NCI-H1048 (cell line): ENCODE measurements at regions not wholly inside any gene's neighbourhood (a gene's known extent, or its start where the extent isn't known, plus 50 kb on each side); places are given as distances from the start of the nearest gene placed in this dataset.

ENCODE experiments used
- DNase-seq: peaks from one replicate; lab custom pipeline; 2025; lab: John Stamatoyannopoulos, UW

DNA sequence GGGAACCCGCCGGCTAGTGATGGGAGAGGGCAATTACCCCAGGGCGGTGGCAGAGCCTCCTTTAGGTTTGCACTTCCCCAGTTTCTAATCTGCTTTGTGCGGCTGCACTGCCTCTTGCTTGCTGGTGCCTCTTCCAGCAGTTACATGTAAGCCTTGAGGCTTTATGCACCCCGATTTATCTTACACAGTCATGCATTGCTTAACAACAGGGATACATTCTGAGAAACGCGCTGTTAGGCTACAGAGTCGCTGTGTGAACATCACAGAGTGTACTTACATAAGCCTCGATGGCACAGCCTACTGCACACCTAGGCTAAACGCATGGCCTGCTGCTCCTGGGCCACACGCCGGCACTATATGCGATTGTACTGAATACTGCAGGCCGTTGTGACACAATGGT is 155.6 kb upstream of the MKI67 start:
- no peak for DNase-seq

DNA sequence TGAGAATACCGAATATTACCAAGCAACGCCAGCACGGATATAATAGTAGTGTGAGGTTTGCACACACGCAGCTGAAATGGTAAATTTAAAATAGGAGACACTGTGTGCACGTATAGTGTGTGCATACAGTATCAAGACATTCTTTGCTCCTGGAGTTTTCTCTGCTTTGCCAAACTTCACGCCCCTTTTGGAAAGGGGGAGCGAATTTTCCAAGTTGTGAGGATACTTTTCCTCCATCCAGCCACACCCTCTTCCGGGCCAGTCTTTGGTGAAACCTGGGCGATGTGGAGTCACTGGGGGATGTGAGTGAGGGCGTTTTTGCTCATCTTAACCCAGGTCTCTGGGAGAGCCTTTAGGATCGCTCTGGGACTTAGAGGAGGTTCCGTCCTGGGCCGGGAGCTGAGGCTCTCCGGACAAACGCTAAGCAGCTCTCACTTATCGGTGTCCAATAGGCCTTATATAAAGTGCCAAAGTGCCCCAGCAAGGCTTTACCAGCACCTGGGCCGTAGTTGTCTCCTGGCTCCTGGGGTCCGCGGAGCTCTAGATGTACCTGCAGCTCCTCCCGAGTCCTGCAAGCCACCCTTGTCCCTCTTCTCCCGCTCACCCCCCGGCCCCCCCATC is 160.0 kb upstream of the MKI67 start:
- no peak for DNase-seq

DNA sequence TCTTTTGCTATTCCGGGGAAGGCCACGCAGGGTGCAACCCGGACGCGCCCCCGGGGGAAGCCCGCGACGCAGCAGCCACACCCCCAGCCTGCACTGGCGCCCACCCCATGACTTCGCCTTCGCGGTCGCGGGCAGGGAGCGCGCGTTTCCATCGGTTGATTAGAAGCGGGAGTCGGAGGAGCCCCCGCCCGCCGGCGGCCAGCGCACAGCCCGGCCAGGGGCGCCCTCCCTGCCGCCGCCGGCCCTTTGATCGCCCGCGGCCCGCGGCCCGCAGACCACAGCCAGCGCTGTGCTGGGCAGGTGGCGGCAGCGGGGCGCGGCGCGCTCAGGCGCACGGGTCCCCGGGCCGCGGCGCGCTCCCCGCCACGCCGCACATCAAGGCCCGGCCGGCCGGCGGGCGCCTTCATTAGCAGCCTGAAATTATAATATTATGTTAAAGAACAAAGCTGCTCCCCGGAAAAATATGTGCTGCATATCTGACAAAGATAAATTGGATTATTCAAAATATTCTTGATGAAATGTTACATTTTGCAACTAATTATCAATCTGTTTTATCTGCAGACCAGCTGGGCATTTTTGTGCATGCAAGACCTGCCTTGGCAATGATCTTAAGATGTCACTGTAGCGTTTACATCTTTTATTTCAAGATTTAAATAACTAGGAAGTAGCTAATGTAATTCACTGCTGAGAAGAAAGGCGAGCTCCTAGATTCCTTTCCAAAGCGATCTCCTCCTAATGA is 160.7 kb upstream of the MKI67 start:
- no peak for DNase-seq

DNA sequence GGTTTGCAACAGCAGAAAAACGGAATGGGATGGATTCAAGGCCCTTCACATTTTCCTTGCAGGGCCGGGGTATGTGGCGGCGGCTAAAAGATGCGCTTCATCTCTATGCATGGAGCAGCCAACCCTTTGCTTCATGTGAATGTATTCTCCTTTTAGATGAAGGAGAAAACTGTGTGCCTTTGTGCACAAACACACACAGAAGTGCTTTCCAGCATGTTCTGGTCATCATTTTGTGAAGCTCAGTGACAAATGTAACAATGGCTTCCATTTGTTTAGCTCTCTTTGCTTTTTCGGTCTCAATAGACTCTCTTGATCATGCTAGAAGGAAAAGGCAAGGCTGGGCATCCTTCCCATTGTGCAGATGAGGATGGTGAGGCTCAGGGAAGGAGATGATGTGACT is 161.7 kb upstream of the MKI67 start:
- no peak for DNase-seq

DNA sequence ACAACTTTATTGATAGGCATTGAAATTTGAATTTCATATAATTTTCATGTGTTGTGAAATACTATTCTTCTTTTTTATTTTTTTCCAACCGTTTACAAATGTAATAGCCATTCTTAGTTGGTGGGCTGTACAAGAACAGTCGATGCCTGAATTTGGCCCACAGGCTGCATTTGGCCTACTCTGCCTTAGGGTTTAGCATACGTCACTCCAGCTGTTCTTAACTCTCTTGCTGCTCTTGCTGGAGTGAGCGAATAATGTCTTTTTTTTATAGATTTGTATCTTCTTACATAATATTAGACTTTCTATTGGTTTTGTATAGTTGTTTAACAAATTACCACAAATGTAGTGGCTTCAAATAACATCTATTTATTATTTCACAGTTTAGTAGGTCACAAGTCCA is 163.4 kb upstream of the MKI67 start:
- DNase-seq: no peak

DNA sequence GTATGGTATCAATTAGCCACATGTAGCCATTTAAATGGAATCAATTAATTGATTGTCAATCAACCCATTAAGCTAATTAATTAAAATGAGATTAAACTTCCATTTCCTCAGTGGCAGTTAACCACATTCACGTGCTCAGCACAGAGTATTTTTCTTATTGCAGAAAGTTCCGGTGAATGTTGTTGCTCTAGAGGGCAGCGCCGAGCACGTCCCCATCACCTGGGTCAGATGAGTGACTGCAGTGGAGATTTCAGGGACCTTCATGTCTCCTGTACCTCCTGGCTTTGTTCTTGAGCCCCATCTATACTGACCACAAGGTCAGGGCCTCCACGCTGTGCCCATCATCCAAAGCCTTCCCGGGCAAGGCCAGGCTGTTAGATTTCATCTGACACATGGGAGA is 168.8 kb upstream of the MKI67 start:
- DNase-seq: no peak

DNA sequence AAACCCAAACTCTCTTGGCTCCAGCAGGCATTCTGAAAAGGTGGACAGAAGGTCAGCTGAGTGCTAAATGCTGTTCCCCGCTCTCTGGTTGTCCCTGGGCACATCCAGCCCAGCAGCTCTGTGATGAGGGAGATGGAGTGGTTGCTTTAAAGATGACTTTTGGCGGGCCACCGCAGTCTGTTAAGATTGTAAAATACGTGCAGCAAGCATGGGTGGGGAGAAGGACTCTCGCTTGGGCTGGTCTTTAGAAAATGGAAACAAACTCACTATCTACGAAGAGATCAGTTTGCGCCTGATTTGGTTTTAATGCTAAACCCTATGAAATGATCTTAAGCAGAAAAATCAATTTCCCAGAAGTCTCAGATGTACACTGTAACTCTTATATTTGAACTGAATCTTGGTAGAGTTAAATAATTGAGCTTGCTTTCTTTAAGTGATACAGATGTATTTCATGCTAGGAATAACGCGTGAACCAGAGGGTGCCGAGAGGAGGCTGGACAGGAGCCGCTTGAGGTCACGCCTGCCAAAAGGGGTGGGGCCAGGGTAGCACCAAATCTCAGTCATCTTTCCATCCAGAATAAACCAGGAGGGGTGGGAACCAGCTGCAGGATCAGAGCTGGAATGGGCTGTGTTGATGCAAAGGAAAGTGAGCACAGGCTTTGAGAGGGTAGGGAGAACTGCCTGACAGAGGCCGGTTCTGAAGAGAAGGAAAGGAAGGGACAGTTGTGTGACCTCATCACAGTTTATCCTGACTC is 170.2 kb upstream of the MKI67 start:
- no peak for DNase-seq

DNA sequence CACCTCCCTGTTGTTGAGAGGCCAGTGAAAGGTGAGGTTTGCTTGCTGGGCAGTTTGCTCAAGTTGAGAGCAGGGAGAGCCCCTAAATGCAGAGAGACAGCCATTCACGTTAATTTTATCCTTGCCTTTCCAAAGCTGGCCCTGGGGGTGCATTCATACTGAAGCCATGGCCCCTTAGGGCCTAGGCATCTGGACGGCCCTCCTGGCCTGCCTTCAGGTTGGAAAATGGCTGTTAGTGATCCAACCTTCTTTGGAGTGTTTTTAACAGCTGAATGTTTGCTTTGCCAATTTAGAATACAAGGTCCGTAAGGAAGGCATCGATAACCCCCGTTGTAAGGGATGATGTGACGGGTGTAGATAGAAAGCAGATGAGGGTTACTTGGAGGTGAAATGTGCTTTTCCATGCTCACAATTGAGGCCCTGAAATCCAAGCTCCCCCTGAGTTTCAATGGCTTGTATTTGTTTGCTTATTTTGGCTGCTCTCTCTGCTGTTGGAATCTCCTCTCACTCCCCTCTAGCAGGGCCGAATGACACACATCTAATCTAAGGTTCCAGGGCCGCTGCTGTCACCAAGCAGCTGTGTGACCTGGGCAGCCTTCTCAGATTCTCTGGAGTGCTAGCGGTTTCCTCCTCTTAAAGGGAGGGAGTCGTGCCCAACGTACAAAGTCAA is 171.6 kb upstream of the MKI67 start:
- no peak for DNase-seq

DNA sequence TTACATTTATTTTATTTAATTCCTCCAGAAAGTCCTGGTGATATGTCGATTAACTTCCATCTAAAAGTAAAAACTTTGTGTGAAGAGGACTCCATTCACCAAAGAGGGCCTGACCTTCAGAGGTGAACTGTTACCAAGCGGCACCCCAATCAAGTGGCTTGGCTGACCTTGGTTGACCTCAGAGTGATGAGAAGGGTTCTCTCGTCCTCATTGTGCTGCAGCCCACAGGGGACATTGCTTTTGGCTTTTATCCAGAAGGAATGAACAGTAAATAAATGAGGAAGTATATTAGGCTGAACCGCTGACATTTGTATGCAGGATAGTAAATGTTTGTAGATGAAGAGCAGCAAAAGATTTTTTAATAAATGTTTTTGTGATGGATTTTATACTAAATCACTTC is 172.4 kb upstream of the MKI67 start:
- DNase-seq: no peak

DNA sequence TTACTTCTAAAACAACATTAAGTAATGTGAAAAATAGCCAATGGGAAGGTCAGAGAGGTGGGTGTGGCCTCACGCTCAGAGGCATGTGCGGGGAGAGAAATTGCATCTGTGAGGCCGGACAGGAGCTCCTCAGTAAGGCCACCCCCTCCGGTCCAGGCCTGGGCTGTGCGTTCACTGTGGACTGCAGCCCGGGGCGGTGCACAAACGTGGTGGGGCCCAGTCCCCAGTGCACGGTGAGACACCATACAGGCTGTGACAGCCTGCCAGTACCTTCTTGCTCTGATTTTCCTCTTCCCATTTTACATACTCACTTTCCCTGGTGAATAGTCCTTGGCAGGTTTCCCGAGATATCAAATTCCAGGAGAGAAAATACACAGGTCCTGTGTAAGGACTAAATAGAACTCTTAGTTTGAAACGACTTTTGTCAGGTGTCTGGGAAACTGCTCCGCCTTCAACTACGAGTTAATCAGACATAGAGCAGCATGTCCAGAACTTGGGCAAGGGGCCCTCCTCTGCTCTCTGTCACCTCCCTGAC is 174.1 kb upstream of the MKI67 start:
- no peak for DNase-seq

DNA sequence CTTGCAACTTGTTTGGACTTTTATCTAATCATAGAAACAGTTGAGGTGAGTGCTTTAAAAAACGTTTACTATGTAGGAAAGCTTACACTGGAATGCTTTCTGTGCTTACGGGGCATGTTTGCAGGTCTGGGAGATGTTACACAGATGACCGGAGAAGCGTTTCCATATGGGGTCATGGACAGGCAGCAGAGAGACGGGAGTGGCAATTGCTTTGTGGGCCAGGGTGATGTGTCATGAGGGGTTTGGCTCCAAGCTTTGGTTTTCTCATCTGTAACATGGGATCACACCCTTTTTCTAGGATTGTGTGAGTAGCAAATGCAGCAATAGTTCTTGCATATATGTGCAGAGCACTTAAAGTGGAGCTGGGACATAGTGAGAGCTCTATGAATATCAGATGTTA is 174.8 kb upstream of the MKI67 start:
- DNase-seq: no peak

DNA sequence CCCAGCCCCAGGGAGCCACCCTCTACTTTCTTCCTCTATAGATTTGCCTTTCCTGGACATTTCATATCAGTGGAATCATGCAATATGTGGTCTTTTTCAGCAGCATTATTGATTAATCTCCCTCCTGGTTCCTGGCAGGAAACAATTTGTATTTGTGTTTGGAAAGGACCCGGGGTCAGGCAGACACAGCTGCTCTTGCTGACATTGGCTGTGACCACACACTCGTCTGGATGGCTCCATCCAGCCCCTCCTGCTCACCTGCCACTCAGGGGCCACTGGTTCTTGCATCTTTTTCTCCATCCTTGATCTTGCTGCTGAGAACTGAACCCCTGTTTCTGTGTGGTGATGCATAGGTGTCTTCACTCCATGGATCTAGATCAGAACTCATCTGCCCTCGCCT is 176.6 kb upstream of the MKI67 start:
- no peak for DNase-seq

DNA sequence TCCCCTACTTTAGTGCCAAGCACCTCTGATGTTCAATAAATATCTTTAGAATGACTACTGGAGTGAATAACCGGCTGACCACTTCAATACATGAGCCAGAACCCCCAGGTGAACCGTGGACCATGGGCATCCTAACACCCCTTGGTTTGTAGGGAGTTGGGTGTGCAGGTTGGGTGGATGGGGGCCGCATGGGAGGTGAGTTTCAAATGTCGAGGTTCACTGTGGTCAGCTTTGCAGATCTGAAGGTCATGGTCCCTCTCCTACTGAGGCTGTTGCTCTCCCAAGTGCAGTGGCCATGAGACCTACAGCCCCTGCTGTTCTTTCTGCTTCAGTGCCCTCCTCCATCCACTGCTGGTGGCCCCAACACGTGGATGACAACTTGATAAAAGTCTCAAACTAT is 178.0 kb upstream of the MKI67 start:
- no peak for DNase-seq

DNA sequence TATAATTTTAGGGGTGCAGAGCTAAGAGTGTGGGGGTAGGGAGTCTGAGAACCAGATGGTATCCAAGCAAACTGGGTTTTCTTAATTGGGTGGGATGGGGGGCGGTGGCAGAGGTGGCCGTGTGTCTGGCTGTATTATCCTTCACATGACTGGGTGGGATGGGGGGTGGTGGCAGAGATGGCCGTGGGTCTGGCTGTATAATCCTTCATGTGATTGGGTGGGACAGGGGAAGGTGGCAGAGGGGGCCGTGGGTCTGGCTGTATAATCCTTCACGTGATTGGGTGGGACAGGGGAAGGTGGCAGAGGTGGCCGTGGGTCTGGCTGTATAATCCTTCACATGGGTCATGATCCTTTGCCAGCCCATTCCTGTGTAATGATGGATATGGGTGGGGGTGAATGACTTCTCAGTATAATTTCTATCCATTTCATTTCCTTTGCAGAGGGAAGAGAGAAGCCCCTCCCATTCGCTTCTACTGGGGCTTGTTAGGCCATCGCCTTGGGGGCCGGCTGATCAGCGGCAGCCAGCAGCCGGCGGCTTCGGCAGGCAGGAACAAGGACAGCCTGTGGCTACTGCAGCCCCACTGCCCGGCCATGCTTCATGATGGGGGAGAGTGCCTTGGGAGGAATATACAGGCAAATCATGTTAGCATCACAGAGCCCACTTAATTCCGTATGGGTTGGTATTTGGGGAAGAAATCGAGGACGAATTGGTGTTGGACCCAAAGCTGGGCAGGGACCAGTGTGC is 179.6 kb upstream of the MKI67 start:
- DNase-seq: no peak

DNA sequence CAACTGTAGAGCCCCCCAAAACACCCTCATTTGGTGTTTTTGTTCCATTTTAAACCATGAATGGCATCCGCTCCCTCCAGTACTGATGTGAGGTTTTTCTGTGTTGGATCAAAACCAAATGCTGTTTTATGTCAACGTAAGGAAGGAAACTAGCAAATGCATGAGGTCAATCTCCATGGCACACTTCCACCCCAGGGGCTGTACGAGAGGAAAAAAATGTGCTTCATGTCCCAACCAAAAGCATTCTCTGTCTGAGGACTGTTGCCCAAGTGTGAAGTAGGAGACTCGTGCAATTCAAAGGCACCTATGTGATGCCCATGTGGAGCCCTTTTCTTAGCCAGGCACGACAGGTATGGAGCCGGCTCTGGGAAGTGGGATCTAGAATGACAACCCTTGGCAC is 180.3 kb upstream of the MKI67 start:
- DNase-seq: no peak

DNA sequence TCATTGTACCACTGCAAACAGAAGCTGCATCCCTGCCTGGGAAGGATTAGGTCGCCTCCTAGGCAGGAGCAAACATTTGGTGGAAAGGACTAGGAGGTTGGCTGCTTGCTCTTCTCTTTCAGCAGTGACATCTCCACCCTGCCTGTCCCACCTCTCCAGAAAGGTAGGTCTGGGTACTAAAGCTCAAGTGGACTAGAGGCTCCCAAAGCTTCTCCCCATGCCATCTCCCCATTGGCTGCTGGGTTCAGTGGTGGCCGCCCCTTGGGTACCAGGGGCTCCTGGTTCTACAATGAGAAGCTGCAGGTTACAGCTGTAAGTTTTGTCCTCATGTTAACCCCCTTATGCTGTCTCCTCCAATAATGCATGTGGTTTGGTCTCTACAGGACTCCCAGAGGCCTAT is 180.7 kb upstream of the MKI67 start:
- DNase-seq: no peak

DNA sequence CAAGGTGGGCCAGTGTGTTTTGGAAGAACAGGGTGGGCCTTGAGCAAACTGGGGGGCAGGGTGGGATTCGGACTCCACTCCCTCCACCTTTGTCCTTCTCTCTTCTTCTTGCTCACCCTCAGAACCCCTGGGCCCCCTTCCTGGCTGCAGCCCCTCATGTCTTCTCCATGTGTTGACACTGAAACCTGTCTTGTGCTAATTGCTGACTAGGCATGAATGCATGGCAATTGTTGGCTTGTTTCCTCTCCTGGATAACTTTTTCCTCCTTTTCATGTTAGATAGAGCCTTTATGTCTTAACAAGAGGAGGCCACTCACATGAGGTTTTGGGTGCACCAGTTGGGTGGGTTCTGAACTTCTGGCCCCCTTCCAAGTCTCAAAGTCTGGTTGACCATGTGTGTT is 181.6 kb upstream of the MKI67 start:
- DNase-seq: no peak

DNA sequence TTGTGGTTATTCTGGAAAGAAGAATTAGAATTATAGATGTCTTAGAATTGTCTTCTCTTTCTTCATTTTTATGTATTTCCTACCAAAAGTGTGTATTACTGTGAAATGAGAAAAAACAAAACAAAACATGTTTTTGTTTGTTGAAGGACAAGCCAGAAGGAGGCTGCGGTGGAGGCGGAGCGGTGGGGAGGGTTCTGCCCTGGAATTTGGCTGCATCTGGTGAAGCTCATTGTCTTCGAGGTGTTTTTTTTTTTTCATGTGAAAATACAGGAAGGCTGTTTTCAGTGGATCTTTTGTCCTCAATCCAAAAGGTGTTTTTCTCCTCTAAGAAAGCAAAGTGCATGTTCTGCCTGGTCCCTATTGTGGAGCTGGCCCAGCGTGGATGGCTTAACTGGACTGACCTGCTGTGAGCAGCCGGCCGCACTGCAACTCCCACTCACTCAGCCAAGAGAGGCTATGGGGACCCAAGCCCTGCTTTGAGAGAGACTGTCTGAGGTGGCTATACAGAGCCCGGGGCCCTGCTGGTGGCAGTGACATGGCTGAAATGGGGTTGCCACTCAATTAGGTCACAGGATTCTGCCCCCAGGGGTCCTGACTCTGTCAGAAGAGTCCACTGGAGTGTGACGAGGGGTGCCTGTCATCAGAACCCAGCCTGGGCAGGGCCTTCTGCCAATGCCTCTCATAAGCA is 184.9 kb upstream of the MKI67 start:
- DNase-seq: no peak

DNA sequence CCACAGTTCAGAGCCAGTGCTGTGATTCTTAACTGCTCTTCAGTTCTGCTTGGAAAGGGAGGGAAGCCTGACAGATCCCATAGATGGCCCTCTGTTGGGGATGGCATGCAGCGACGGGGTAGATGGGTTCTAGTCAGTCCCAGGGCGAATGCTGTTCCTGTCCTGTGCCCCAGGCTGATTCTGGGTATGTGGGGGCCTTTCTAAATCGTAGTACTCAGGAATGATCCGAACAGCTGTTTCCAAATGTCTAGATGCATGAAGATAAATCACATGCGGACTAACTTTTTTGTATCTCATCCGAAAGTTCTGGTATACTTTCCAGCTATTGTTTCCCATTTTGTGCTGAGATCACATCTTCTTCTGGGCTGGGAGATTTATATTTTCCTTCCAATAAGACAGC is 186.0 kb upstream of the MKI67 start:
- DNase-seq: no peak

DNA sequence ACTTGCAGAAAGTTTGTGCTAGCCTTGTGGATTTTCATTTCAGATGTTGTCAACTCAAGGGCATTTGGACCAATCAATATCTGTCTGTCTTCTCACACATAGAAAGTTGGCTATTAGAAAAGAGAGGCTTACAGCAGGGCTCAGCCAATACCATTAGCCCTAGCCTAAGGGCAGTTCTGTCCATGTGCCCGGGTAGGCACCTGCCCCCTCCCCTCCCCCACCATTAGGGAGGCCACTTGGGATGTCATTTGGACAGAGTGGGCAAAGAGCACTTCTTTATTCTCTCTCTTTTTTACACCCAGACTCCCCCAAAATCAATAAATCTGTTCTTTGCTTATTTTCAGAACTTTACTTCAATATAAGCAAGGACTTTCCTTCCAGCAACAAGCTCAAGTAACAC is 188.5 kb upstream of the MKI67 start:
- DNase-seq: no peak

DNA sequence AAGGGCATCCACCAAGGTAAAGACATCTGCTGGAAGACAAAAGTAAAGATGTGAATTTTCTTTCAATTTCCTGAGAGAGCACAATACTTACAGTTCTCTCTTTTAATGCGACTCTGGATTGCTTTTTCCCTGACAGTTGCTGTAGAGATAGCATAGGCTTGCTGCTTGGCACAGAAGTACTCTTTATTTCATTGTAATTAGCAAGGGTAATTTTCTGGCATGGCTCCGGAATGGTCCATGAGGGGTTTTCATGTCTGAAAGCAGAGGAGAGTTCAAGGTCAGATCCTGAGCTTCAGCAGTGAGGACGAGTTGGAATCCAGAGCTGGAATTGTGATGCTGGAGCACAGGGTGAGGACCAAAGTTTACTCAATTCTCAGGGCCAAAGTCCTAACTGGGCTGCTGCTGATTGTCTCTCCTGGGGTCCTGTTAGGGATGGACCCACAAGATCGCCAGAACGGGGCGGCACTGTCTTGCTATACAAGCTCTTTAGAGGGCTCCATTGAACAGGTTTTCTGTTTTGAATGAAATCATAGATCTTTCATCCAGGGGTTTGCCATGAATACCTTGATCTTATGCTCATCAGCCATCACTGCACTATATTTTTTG is 190.0 kb upstream of the MKI67 start:
- no peak for DNase-seq
